HCT116 (cell line): ENCODE measurements at regions not wholly inside any gene's neighbourhood (a gene's known extent, or its start where the extent isn't known, plus 50 kb on each side); places are given as distances from the start of the nearest gene placed in this dataset.

ENCODE experiments used
- ATAC-seq: fragments of 200-7000 bp; cut with Tn5 transposase; 2 replicates; pipeline ENCODE4 v1.9.1; 2020; ENCODE audit warnings: mild to moderate bottlenecking, moderate library complexity
- BruUV-seq: library from RNA; stranded (reverse); fragments of 400-500 nt; replicated peaks from 2 replicates; lab custom pipeline; 2021; lab: Mats Ljungman, UMichigan
- CTCF ChIA-PET: fragments of 300-600 bp; sonication (Branson Sonifier 250); formaldehyde crosslinking; loops from one replicate; lab custom pipeline; 2021; ENCODE audit warnings: antibody characterized with exemption; lab: Charles Lee
- POLR2A ChIA-PET: fragments of 300-600, 350-600 bp; sonication (Branson Sonifier 250); formaldehyde crosslinking; loops from one replicate; lab custom pipeline; 2021; ENCODE audit warnings: antibody characterized with exemption; lab: Charles Lee
- RAD21 ChIA-PET, 2 experiments: fragments of 300-600 bp; sonication (Branson Sonifier 250); formaldehyde crosslinking; loops; one replicate each; lab custom pipeline; 2023; ENCODE audit warnings: low total read pairs in 2 of 2; ENCODE audit not compliant: uncharacterized antibody in 2 of 2, unreplicated experiment in 2 of 2, low non-redundant PET in 1 of 2; lab: Charles Lee
- DNase-seq: peaks from one replicate; pipeline ENCODE4 v3.0.0-alpha.2; 2010; ENCODE audit warnings: low read depth, low spot score
- H2AFZ ChIP-seq: fragments of 200-600 bp; shearing (Covaris generic), sonication (generic); 2 replicates; pipeline ENCODE4 v1.6.1; 2017; ENCODE audit warnings: low read depth, mixed run types, mixed read lengths, antibody characterized with exemption, low read length; ENCODE audit not compliant: poor library complexity, severe bottlenecking
- H3K27ac ChIP-seq: 2 replicates; pipeline ENCODE4 v1.5.1; 2012; ENCODE audit warnings: low read depth, low read length
- H3K27me3 ChIP-seq: fragments of 200-600 bp; sonication (generic); 2 replicates; pipeline ENCODE4 v1.6.1; 2016; ENCODE audit warnings: mixed run types, low read length, mixed read lengths; ENCODE audit not compliant: insufficient read depth
- H3K36me3 ChIP-seq, 2 experiments: fragments of 200-500 bp in 1 of 2; fragments of 200-600 bp in 1 of 2; sonication (Bioruptor generic) in 1 of 2; sonication (generic) in 1 of 2; 2 replicates each; pipeline versions ENCODE4 v1.5.1 to v1.6.1; 2014 to 2016; ENCODE audit warnings: low read length in 2 of 2, inconsistent platforms in 1 of 2, mixed read lengths in 1 of 2, mixed run types in 1 of 2; ENCODE audit not compliant: insufficient read depth in 2 of 2, control insufficient read depth in 1 of 2
- H3K4me1 ChIP-seq, 2 experiments: fragments of 200-600 bp in 1 of 2; sonication (generic) in 1 of 2; 2 replicates each; pipeline versions ENCODE4 v1.5.1 to v1.6.1; 2012 to 2017; ENCODE audit warnings: low read length in 2 of 2, inconsistent platforms in 1 of 2, mild to moderate bottlenecking in 1 of 2, mixed read lengths in 1 of 2, mixed run types in 1 of 2, moderate library complexity in 1 of 2; ENCODE audit not compliant: insufficient read depth in 2 of 2, control insufficient read depth in 1 of 2
- H3K4me2 ChIP-seq: fragments of 200-600 bp; sonication (generic); 2 replicates; pipeline ENCODE4 v1.6.1; 2017; ENCODE audit warnings: mixed run types, low read length, mixed read lengths
- H3K4me3 ChIP-seq, 2 experiments: fragments of 200-600 bp in 1 of 2; sonication (generic) in 1 of 2; replicated peaks in 1 of 2; 2 replicates each; pipeline ENCODE4 v1.5.1; 2011 to 2016; ENCODE audit warnings: low read length in 2 of 2, control low read depth in 1 of 2, low read depth in 1 of 2, mild to moderate bottlenecking in 1 of 2, mixed read lengths in 1 of 2, mixed run types in 1 of 2
- H3K79me2 ChIP-seq: fragments of 200-600 bp; sonication (generic); 2 replicates; pipeline ENCODE4 v1.6.1; 2017; ENCODE audit warnings: mild to moderate bottlenecking, mixed run types, low read length, moderate library complexity, mixed read lengths; ENCODE audit not compliant: insufficient read depth
- H3K9ac ChIP-seq: fragments of 200-600 bp; sonication (generic); 2 replicates; pipeline ENCODE4 v1.6.1; 2016; ENCODE audit warnings: low read length, mixed read lengths
- H3K9me2 ChIP-seq: fragments of 200-600 bp; sonication (generic), shearing (Covaris generic); 2 replicates; pipeline ENCODE4 v1.6.1; 2017; ENCODE audit warnings: mixed run types, mild to moderate bottlenecking, moderate library complexity; ENCODE audit not compliant: insufficient read depth
- H3K9me3 ChIP-seq, 2 experiments: fragments of 200-500 bp in 1 of 2; fragments of 200-600 bp in 1 of 2; sonication (Bioruptor generic) in 1 of 2; sonication (generic) in 1 of 2; 2 replicates each; pipeline ENCODE4 v1.6.1; 2014 to 2017; ENCODE audit warnings: low read length in 2 of 2, mixed read lengths in 2 of 2, inconsistent platforms in 1 of 2, low read depth in 1 of 2, mild to moderate bottlenecking in 1 of 2, mixed run types in 1 of 2, moderate library complexity in 1 of 2; ENCODE audit not compliant: control insufficient read depth in 1 of 2, insufficient read depth in 1 of 2
- H4K20me1 ChIP-seq: fragments of 200-600 bp; sonication (generic), shearing (Covaris generic); 2 replicates; pipeline ENCODE4 v1.6.1; 2017; ENCODE audit warnings: mixed run types, mild to moderate bottlenecking, moderate library complexity; ENCODE audit not compliant: insufficient read depth
- CBX3 ChIP-seq: IDR thresholded peaks from 2 replicates; pipeline ENCODE4 v1.6.1; 2012; ENCODE audit warnings: low read depth
- ELF1 ChIP-seq: IDR thresholded peaks from 2 replicates; pipeline ENCODE4 v1.6.1; 2012; ENCODE audit warnings: low read depth, borderline replicate concordance
- EZH2 ChIP-seq: fragments of 200-600 bp; sonication (generic); IDR thresholded peaks from 2 replicates; pipeline ENCODE4 v1.6.1; 2017; ENCODE audit warnings: antibody characterized with exemption, mixed run types
- EZH2phosphoT487 ChIP-seq: fragments of 200-600 bp; IDR thresholded peaks from 2 replicates; pipeline ENCODE4 v1.6.1; 2018; ENCODE audit warnings: antibody characterized with exemption, borderline replicate concordance
- FOSL1 ChIP-seq: IDR thresholded peaks from 2 replicates; pipeline ENCODE4 v1.6.1; 2012; ENCODE audit warnings: low read depth
- POLR2A ChIP-seq: IDR thresholded peaks from 2 replicates; pipeline ENCODE4 v1.7.0; 2011; ENCODE audit warnings: borderline replicate concordance; ENCODE audit not compliant: insufficient read depth, insufficient read length; ENCODE audit errors: extremely low read depth
- POLR2AphosphoS5 ChIP-seq: IDR thresholded peaks from 2 replicates; pipeline ENCODE4 v1.6.1; 2011; ENCODE audit warnings: mild to moderate bottlenecking, low read depth, low read length, moderate library complexity
- RAD21 ChIP-seq: IDR thresholded peaks from 2 replicates; pipeline ENCODE4 v1.6.1; 2012; ENCODE audit warnings: low read depth, mild to moderate bottlenecking
- SIN3A ChIP-seq: IDR thresholded peaks from 2 replicates; pipeline ENCODE4 v1.6.1; 2012; ENCODE audit warnings: low read depth
- SRF ChIP-seq: IDR thresholded peaks from 2 replicates; pipeline ENCODE4 v1.6.1; 2012; ENCODE audit warnings: low read depth
- TCF7L2 ChIP-seq: IDR thresholded peaks from 2 replicates; pipeline ENCODE4 v1.7.0; 2011; ENCODE audit warnings: borderline replicate concordance, inconsistent platforms; ENCODE audit not compliant: insufficient read depth, insufficient read length; ENCODE audit errors: extremely low read depth
- YY1 ChIP-seq: IDR thresholded peaks from 2 replicates; pipeline ENCODE4 v1.6.1; 2011; ENCODE audit warnings: low read length, low read depth, moderate library complexity, mild to moderate bottlenecking; ENCODE audit not compliant: insufficient replicate concordance; ENCODE audit errors: extremely low read depth
- ZBTB33 ChIP-seq: IDR thresholded peaks from 2 replicates; pipeline ENCODE4 v1.6.1; 2011; ENCODE audit warnings: mild to moderate bottlenecking, low read length, moderate library complexity; ENCODE audit not compliant: insufficient replicate concordance; ENCODE audit errors: extremely low read depth
- ZNF274 ChIP-seq: fragments of 200-500 bp; sonication (Bioruptor generic); IDR thresholded peaks from 2 replicates; pipeline ENCODE4 v1.6.1; 2014; ENCODE audit warnings: mild to moderate bottlenecking, low read depth, low read length, inconsistent platforms
- intact Hi-C: fragments of 100-400 bp; cut with micrococcal nuclease; formaldehyde crosslinking; loops from 2 replicates; pipeline ENCODE4 v1.10.0; 2022
- TF ChIP-seq, protein P1 (sequence below): IDR thresholded peaks from 2 replicates; pipeline ENCODE4 v1.6.1; 2012
- TF ChIP-seq, protein P2 (sequence below), 3 experiments: fragments of 200-600 bp in 1 of 3; sonication (generic) in 1 of 3; IDR thresholded peaks in 2 of 3; conservative IDR thresholded peaks in 1 of 3; 2 replicates each; pipeline ENCODE4 v1.5.1; 2012 to 2017; ENCODE audit warnings: low read depth in 2 of 3, low read length in 2 of 3, antibody characterized with exemption in 1 of 3, borderline replicate concordance in 1 of 3, control low read depth in 1 of 3, mild to moderate bottlenecking in 1 of 3, mixed read lengths in 1 of 3, mixed run types in 1 of 3, moderate library complexity in 1 of 3; ENCODE audit not compliant: insufficient read depth in 1 of 3

DNA sequence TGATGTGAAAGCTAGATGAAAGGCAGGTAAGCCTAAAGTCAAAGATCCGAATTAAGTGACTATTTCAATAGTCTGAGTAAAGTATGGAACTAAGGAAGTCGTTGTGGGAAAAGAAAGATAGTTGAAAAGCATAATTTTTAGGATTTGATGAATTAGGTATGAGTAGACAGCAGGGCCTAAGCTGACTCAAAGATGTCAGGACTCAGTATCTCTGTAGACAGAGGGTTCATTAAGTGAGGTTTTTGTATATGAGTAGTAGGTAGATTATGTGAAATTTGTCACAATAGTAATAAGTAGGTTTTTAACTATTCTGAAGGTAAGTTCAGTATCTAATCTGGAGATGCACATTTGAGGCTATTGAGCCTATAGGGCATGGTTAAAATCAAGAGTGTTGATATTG, 196.4 kb downstream of the RASSF9 start:
- H3K9ac ChIP-seq = no peak overlapping the region
- H3K4me2 ChIP-seq = no peak overlapping the region
- no peaks in the 10 kb centered on the region for H4K20me1 ChIP-seq
- no peak overlapping the region for H3K4me3 ChIP-seq
- POLR2A ChIA-PET = no interaction called here
- CTCF ChIA-PET = no interaction called here
- H3K27me3 ChIP-seq = no peaks in the 10 kb centered on the region
- intact Hi-C loops = no loop called here
- no peaks in the 10 kb centered on the region for H3K4me1 ChIP-seq
- H3K9me3 ChIP-seq = no peaks in the 10 kb centered on the region
- DNase-seq = no peak
- no peaks in the 10 kb centered on the region for H3K36me3 ChIP-seq
- no peaks in the 10 kb centered on the region for H3K79me2 ChIP-seq
- TF ChIP-seq TCF7L2 = no peak
- no peak for TF ChIP-seq YY1
- TF ChIP-seq ELF1 = no peak
- TF ChIP-seq POLR2A = no peak
- TF ChIP-seq EZH2 = no peak
- no peak for TF ChIP-seq FOSL1
- no peak for TF ChIP-seq ZBTB33
- no peak for TF ChIP-seq POLR2AphosphoS5
- H3K27ac ChIP-seq = no peak overlapping the region
- no peak for ATAC-seq
- no peak overlapping the region for H2AFZ ChIP-seq
- no peaks in the 10 kb centered on the region for H3K9me2 ChIP-seq
- no TSS peak for BruUV-seq
- RAD21 ChIA-PET = no interaction called here

DNA sequence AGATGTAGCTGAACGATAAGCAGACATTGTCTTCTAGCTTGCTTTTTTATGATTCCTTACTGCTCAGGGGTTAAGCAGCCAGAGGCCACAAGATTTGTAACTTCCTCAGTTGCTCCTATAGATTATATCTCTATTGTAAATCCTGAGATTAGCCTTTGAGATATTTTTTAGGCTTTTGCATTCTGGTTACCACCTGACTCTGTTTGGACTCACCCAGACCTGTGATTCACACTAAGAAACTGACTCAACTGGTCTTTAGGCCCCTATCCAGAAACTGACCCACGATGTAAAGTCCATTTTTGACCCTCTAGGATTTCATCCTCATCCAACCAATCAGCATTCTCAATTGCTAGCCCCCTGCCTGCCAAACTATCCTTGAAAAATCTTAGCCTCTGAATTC, 194.4 kb downstream of the RASSF9 start:
- H3K27ac ChIP-seq = no peak overlapping the region
- H3K4me3 ChIP-seq = no peak overlapping the region
- no TSS peak for BruUV-seq
- H3K9ac ChIP-seq = no peak overlapping the region
- H3K4me1 ChIP-seq = no peaks in the 10 kb centered on the region
- RAD21 ChIA-PET = no interaction called here
- DNase-seq (no peak), ATAC-seq (no peak)
- H2AFZ ChIP-seq = peak overlapping the region; percentile 11
- no peaks in the 10 kb centered on the region for H3K9me2 ChIP-seq
- H3K27me3 ChIP-seq = no peaks in the 10 kb centered on the region
- no peaks in the 10 kb centered on the region for H3K9me3 ChIP-seq
- H4K20me1 ChIP-seq = no peaks in the 10 kb centered on the region
- CTCF ChIA-PET = interaction anchor here (1.3 kb wide), 1 partner anchor 9 kb away, joined by 4 read pairs; no protein-coding TSS in a partner anchor
- H3K36me3 ChIP-seq = no peaks in the 10 kb centered on the region
- intact Hi-C loops = no loop called here
- H3K79me2 ChIP-seq = no peaks in the 10 kb centered on the region
- no peak overlapping the region for H3K4me2 ChIP-seq
- POLR2A ChIA-PET = no interaction called here
- TF ChIP-seq SIN3A = no peak
- no peak for TF ChIP-seq FOSL1
- TF ChIP-seq, protein P1, sequence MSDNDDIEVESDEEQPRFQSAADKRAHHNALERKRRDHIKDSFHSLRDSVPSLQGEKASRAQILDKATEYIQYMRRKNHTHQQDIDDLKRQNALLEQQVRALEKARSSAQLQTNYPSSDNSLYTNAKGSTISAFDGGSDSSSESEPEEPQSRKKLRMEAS = no peak
- no peak for TF ChIP-seq CBX3
- no peak for TF ChIP-seq RAD21
- TF ChIP-seq, protein P2, sequence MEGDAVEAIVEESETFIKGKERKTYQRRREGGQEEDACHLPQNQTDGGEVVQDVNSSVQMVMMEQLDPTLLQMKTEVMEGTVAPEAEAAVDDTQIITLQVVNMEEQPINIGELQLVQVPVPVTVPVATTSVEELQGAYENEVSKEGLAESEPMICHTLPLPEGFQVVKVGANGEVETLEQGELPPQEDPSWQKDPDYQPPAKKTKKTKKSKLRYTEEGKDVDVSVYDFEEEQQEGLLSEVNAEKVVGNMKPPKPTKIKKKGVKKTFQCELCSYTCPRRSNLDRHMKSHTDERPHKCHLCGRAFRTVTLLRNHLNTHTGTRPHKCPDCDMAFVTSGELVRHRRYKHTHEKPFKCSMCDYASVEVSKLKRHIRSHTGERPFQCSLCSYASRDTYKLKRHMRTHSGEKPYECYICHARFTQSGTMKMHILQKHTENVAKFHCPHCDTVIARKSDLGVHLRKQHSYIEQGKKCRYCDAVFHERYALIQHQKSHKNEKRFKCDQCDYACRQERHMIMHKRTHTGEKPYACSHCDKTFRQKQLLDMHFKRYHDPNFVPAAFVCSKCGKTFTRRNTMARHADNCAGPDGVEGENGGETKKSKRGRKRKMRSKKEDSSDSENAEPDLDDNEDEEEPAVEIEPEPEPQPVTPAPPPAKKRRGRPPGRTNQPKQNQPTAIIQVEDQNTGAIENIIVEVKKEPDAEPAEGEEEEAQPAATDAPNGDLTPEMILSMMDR (IDR thresholded peaks at IDR 0.05 in 2 of 3, conservative IDR thresholded peaks at IDR 0.05 in 1 of 3; ENCODE audit: borderline replicate concordance in 1 of 3, insufficient read depth in 1 of 3, low read depth in 2 of 3, low read length in 2 of 3) = no peak
- TF ChIP-seq EZH2phosphoT487 = no peak
- no peak for TF ChIP-seq SRF
- TF ChIP-seq ZNF274 = no peak
